ENCODE measurements at regions not wholly inside any gene's neighbourhood (a gene's known extent, or its start where the extent isn't known, plus 50 kb on each side); places are given as distances from the start of the nearest gene placed in this dataset.

DNA sequence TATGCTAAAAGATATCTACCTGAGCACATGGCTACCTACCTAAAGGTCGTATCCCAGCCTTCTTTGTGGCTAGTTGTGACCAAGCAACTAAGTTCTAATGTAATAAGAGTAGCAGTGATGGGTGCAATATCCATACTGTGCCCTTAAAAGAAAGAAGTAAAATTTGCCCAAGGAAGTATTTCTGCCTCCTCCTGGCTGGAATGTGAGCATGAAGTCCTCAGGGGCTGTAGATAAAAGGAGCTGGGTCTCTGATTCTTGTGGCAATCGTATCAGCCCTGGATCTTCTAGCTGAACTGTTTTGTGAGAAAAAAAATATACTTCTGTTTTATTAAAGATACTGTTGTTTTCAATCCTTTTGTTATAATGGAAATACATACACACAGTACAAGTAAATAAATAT lies 217.4 kb downstream of the GPAT3 start:
- H3K27ac ChIP-seq (ENCODE audit: low read depth, low read length), result no peak overlapping the region
- H3K27me3 ChIP-seq (ENCODE audit: low read length), result no peaks in the 10 kb centered on the region
- H3K4me2 ChIP-seq (ENCODE audit: low read depth, low read length, poor library complexity, severe bottlenecking), result no peak overlapping the region
- no peak overlapping the region for H2AFZ ChIP-seq (ENCODE audit: low read depth, low read length, severe bottlenecking)
- no peaks in the 10 kb centered on the region for H3K79me2 ChIP-seq (ENCODE audit: insufficient read depth, low read length)
- no peaks in the 10 kb centered on the region for H3K9me3 ChIP-seq (ENCODE audit: insufficient read depth, low read length)
- no peak for TF ChIP-seq EZH2phosphoT487 (conservative IDR thresholded peaks at IDR 0.05; ENCODE audit: low read length)
- TF ChIP-seq, protein P1, sequence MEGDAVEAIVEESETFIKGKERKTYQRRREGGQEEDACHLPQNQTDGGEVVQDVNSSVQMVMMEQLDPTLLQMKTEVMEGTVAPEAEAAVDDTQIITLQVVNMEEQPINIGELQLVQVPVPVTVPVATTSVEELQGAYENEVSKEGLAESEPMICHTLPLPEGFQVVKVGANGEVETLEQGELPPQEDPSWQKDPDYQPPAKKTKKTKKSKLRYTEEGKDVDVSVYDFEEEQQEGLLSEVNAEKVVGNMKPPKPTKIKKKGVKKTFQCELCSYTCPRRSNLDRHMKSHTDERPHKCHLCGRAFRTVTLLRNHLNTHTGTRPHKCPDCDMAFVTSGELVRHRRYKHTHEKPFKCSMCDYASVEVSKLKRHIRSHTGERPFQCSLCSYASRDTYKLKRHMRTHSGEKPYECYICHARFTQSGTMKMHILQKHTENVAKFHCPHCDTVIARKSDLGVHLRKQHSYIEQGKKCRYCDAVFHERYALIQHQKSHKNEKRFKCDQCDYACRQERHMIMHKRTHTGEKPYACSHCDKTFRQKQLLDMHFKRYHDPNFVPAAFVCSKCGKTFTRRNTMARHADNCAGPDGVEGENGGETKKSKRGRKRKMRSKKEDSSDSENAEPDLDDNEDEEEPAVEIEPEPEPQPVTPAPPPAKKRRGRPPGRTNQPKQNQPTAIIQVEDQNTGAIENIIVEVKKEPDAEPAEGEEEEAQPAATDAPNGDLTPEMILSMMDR (IDR thresholded peaks at IDR 0.05; ENCODE audit: insufficient read depth, low read length, poor library complexity, severe bottlenecking), result no peak
- H4K20me1 ChIP-seq (ENCODE audit: low read depth, low read length), result no peaks in the 10 kb centered on the region
- no peak overlapping the region for H3K9ac ChIP-seq (ENCODE audit: low read length)
- no peaks in the 10 kb centered on the region for H3F3A ChIP-seq (ENCODE audit: insufficient read depth)
- H3K36me3 ChIP-seq (ENCODE audit: low read length), result no peaks in the 10 kb centered on the region
- no peaks in the 10 kb centered on the region for H3K9me2 ChIP-seq (replicated peaks; ENCODE audit: insufficient read depth, low read length)
- H3K4me3 ChIP-seq (ENCODE audit: insufficient read depth, low read length, poor library complexity, severe bottlenecking), result no peak overlapping the region

GRCh38 chr4:83751336-83751949 lies 215.5 kb downstream of the GPAT3 start:
- no peak overlapping the region for H3K4me2 ChIP-seq (ENCODE audit: low read depth, low read length, poor library complexity, severe bottlenecking)
- no peaks in the 10 kb centered on the region for H3F3A ChIP-seq (ENCODE audit: insufficient read depth)
- no peak overlapping the region for H3K27ac ChIP-seq (ENCODE audit: low read depth, low read length)
- H4K20me1 ChIP-seq (ENCODE audit: low read depth, low read length), result no peaks in the 10 kb centered on the region
- H3K36me3 ChIP-seq (ENCODE audit: low read length), result no peaks in the 10 kb centered on the region
- H3K9me2 ChIP-seq (replicated peaks; ENCODE audit: insufficient read depth, low read length), result no peaks in the 10 kb centered on the region
- no peak overlapping the region for H3K9ac ChIP-seq (ENCODE audit: low read length)
- H3K4me3 ChIP-seq (ENCODE audit: insufficient read depth, low read length, poor library complexity, severe bottlenecking), result no peak overlapping the region
- no peaks in the 10 kb centered on the region for H3K9me3 ChIP-seq (ENCODE audit: insufficient read depth, low read length)
- no peaks in the 10 kb centered on the region for H3K79me2 ChIP-seq (ENCODE audit: insufficient read depth, low read length)
- no peaks in the 10 kb centered on the region for H3K27me3 ChIP-seq (ENCODE audit: low read length)
- TF ChIP-seq EZH2phosphoT487 (conservative IDR thresholded peaks at IDR 0.05; ENCODE audit: low read length), result no peak
- TF ChIP-seq, protein P1 (IDR thresholded peaks at IDR 0.05; ENCODE audit: insufficient read depth, low read length, poor library complexity, severe bottlenecking), result no peak
- no peak overlapping the region for H2AFZ ChIP-seq (ENCODE audit: low read depth, low read length, severe bottlenecking)

DNA sequence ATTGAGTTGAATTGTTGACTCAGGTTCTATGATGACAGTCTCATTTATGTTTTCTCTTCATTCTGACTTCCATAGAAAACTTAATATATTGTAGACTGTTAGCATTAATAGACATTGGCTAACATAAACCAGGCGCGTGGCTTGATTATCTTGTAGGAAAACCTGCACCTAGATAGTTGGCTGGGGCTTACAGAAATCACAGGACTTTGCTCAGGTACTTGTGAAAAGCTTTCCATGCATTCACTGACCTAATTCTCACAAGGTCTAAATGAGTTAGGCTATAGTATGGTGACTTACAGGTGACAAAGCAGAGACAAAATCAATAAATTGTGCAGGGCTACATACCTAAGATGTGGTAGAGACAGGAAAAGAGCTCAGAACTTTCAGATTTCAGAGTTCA lies 212.8 kb downstream of the GPAT3 start:
- Histone ChIP-seq H3K4me2 (ENCODE audit: low read depth, low read length, poor library complexity, severe bottlenecking) (no peak overlapping the region), H2AFZ (ENCODE audit: low read depth, low read length, severe bottlenecking) (no peak overlapping the region), H3K36me3 (ENCODE audit: low read length) (no peaks in the 10 kb centered on the region), H3K27ac (ENCODE audit: low read depth, low read length) (no peak overlapping the region), H3K9me2 (replicated peaks; ENCODE audit: insufficient read depth, low read length) (no peaks in the 10 kb centered on the region), H3K9ac (ENCODE audit: low read length) (no peak overlapping the region), H3K9me3 (ENCODE audit: insufficient read depth, low read length) (no peaks in the 10 kb centered on the region), H3F3A (ENCODE audit: insufficient read depth) (no peaks in the 10 kb centered on the region), H4K20me1 (ENCODE audit: low read depth, low read length) (no peaks in the 10 kb centered on the region), H3K79me2 (ENCODE audit: insufficient read depth, low read length) (no peaks in the 10 kb centered on the region), H3K4me3 (ENCODE audit: insufficient read depth, low read length, poor library complexity, severe bottlenecking) (no peak overlapping the region), H3K27me3 (ENCODE audit: low read length) (no peaks in the 10 kb centered on the region)
- TF ChIP-seq EZH2phosphoT487 (conservative IDR thresholded peaks at IDR 0.05; ENCODE audit: low read length), result no peak
- TF ChIP-seq, protein P1 (IDR thresholded peaks at IDR 0.05; ENCODE audit: insufficient read depth, low read length, poor library complexity, severe bottlenecking), result no peak

Measured in SU-DHL-6 (cell line).